Type B pancreatic cell (in vitro differentiated cells): ENCODE measurements at regions not wholly inside any gene's neighbourhood (a gene's known extent, or its start where the extent isn't known, plus 50 kb on each side); places are given as distances from the start of the nearest gene placed in this dataset.

Experiments
- DNase-seq: peaks from one replicate; pipeline ENCODE4 v3.0.0; 2021; ENCODE audit warnings: mixed read lengths; ENCODE audit not compliant: unreplicated experiment; ENCODE audit errors: extremely low spot score
- H3K27ac Mint-ChIP-seq: 2 replicates; pipeline ENCODE4 v1.8.0; 2021; ENCODE audit warnings: mild to moderate bottlenecking, mixed read lengths
- H3K27me3 Mint-ChIP-seq: 2 replicates; pipeline ENCODE4 v1.8.0; 2021; ENCODE audit warnings: mixed read lengths
- H3K36me3 Mint-ChIP-seq: 2 replicates; pipeline ENCODE4 v1.8.0; 2021; ENCODE audit warnings: mixed read lengths
- H3K4me1 Mint-ChIP-seq: one replicate; pipeline ENCODE4 v1.8.0; 2021; ENCODE audit warnings: mixed read lengths; ENCODE audit not compliant: unreplicated experiment
- H3K4me3 Mint-ChIP-seq: 2 replicates; pipeline ENCODE4 v1.8.0; 2021; ENCODE audit warnings: mild to moderate bottlenecking, mixed read lengths
- H3K9me3 Mint-ChIP-seq: 2 replicates; pipeline ENCODE4 v1.8.0; 2021; ENCODE audit warnings: mixed read lengths
- CTCF ChIP-seq: fragments of 200-600 bp; sonication (generic); conservative IDR thresholded peaks from 2 replicates; pipeline ENCODE4 v1.5.0; 2021; ENCODE audit warnings: antibody characterized with exemption, mild to moderate bottlenecking

- Mint-ChIP-seq H3K27me3 (no peaks in the 10 kb centered on the region), H3K4me3 (no peak overlapping the region), H3K9me3 (peaks cover 3% of the 10 kb centered on the region), H3K27ac (no peak overlapping the region), H3K4me1 (peaks cover 20% of the 10 kb centered on the region), H3K36me3 (peaks cover 3% of the 10 kb centered on the region)
- no peak for TF ChIP-seq CTCF
- DNase-seq: no peak
These were observed 87.9 kb upstream of the ETAA1 start for GRCh38 chr2:67309281-67309680.

- no peak for TF ChIP-seq CTCF
- Mint-ChIP-seq H3K4me1 (peaks cover 20% of the 10 kb centered on the region), H3K4me3 (no peak overlapping the region), H3K27me3 (no peaks in the 10 kb centered on the region), H3K27ac (no peak overlapping the region), H3K36me3 (peaks cover 2% of the 10 kb centered on the region), H3K9me3 (no peaks in the 10 kb centered on the region)
- DNase-seq: no peak
These were observed 85.6 kb upstream of the ETAA1 start for GRCh38 chr2:67311536-67311935.

- H3K4me3 Mint-ChIP-seq: no peak overlapping the region
- no peaks in the 10 kb centered on the region for H3K27me3 Mint-ChIP-seq
- no peak for DNase-seq
These were observed 84.3 kb upstream of the ETAA1 start for GRCh38 chr2:67312871-67313270.

GRCh38 chr2:67313536-67313935 is 83.6 kb upstream of the ETAA1 start:
- H3K27ac Mint-ChIP-seq: no peak overlapping the region
- no peaks in the 10 kb centered on the region for H3K36me3 Mint-ChIP-seq
- TF ChIP-seq CTCF: no peak
- H3K9me3 Mint-ChIP-seq: no peaks in the 10 kb centered on the region
- no peak overlapping the region for H3K4me3 Mint-ChIP-seq
- peaks cover 24% of the 10 kb centered on the region for H3K4me1 Mint-ChIP-seq
- no peaks in the 10 kb centered on the region for H3K27me3 Mint-ChIP-seq
- no peak for DNase-seq

More at GRCh38 chr2:67312871-67313270, 84.3 kb upstream of the ETAA1 start:
- H3K4me1 Mint-ChIP-seq: peaks cover 20% of the 10 kb centered on the region
- H3K9me3 Mint-ChIP-seq: no peaks in the 10 kb centered on the region
- no peak overlapping the region for H3K27ac Mint-ChIP-seq
- TF ChIP-seq CTCF: no peak
- no peaks in the 10 kb centered on the region for H3K36me3 Mint-ChIP-seq

- no peak for TF ChIP-seq CTCF
- H3K27me3 Mint-ChIP-seq: no peaks in the 10 kb centered on the region
- no peaks in the 10 kb centered on the region for H3K36me3 Mint-ChIP-seq
- no peak for DNase-seq
- H3K9me3 Mint-ChIP-seq: no peaks in the 10 kb centered on the region
- no peak overlapping the region for H3K4me3 Mint-ChIP-seq
- no peak overlapping the region for H3K27ac Mint-ChIP-seq
- H3K4me1 Mint-ChIP-seq: peaks cover 47% of the 10 kb centered on the region
These were observed 79.1 kb upstream of the ETAA1 start for GRCh38 chr2:67318031-67318430.

GRCh38 chr2:67318563-67318962 is 78.6 kb upstream of the ETAA1 start:
- Mint-ChIP-seq H3K9me3 (no peaks in the 10 kb centered on the region), H3K27ac (peak overlapping the region; percentile 4), H3K4me1 (peaks cover 47% of the 10 kb centered on the region), H3K36me3 (no peaks in the 10 kb centered on the region), H3K4me3 (no peak overlapping the region), H3K27me3 (no peaks in the 10 kb centered on the region)
- TF ChIP-seq CTCF: no peak
- DNase-seq: no peak
